Mammary epithelial cell (primary cell): ENCODE measurements at regions not wholly inside any gene's neighbourhood (a gene's known extent, or its start where the extent isn't known, plus 50 kb on each side); places are given as distances from the start of the nearest gene placed in this dataset.

Experiments
- EZH2 ChIP-seq: IDR thresholded peaks from 2 replicates; pipeline ENCODE4 v1.6.1; 2012; ENCODE audit warnings: low read length, inconsistent platforms, borderline replicate concordance
- TF ChIP-seq, protein P1 (sequence below), 2 donors: IDR thresholded peaks in 1 of 2; conservative IDR thresholded peaks in 1 of 2; 2 replicates each; pipeline ENCODE4 v1.5.1; 2011 to 2012; ENCODE audit warnings: inconsistent platforms in 2 of 2, low read length in 2 of 2, mild to moderate bottlenecking in 2 of 2, control low read depth in 1 of 2, low read depth in 1 of 2; ENCODE audit not compliant: insufficient read depth in 1 of 2; ENCODE audit errors: extremely low read depth in 1 of 2

DNA sequence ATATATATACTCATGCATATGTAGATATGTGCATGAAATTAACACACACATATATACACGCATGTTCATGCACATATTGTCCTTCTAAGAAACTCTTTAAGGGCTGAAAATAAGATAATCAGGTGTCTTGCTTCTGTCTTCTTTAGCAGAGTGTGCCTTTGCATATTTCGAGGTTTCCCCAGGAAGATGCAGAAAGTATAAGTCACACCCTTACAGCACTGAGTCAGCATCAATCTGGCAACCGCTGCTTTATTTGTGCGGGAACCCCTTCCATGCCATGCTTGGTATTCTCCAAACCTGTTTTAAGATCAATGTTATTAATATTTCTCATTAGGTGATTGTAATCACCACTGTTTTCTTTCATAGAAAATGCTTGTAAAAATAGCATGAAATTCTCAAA, 557.9 kb downstream of the CAAP1 start:
- TF ChIP-seq, protein P1, sequence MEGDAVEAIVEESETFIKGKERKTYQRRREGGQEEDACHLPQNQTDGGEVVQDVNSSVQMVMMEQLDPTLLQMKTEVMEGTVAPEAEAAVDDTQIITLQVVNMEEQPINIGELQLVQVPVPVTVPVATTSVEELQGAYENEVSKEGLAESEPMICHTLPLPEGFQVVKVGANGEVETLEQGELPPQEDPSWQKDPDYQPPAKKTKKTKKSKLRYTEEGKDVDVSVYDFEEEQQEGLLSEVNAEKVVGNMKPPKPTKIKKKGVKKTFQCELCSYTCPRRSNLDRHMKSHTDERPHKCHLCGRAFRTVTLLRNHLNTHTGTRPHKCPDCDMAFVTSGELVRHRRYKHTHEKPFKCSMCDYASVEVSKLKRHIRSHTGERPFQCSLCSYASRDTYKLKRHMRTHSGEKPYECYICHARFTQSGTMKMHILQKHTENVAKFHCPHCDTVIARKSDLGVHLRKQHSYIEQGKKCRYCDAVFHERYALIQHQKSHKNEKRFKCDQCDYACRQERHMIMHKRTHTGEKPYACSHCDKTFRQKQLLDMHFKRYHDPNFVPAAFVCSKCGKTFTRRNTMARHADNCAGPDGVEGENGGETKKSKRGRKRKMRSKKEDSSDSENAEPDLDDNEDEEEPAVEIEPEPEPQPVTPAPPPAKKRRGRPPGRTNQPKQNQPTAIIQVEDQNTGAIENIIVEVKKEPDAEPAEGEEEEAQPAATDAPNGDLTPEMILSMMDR (conservative IDR thresholded peaks at IDR 0.05 in 1 of 2, IDR thresholded peaks at IDR 0.05 in 1 of 2; ENCODE audit: extremely low read depth in 1 of 2, insufficient read depth in 1 of 2, low read depth in 1 of 2, low read length in 2 of 2): no peak
- no peak for TF ChIP-seq EZH2
